Neural progenitor cell (in vitro differentiated cells): ENCODE measurements at regions not wholly inside any gene's neighbourhood (a gene's known extent, or its start where the extent isn't known, plus 50 kb on each side); places are given as distances from the start of the nearest gene placed in this dataset.

Experiments
- CTCF ChIP-seq: fragments of 200-600 bp; sonication (generic); IDR thresholded peaks from 2 replicates; pipeline ENCODE4 v1.5.1; 2017; ENCODE audit warnings: antibody characterized with exemption, mild to moderate bottlenecking
- EZH2 ChIP-seq: fragments of 200-600 bp; sonication (generic); IDR thresholded peaks from 2 replicates; pipeline ENCODE4 v1.6.1; 2017; ENCODE audit warnings: antibody characterized with exemption, mild to moderate bottlenecking, moderate library complexity
- EZH2phosphoT487 ChIP-seq: fragments of 200-600 bp; sonication (generic); IDR thresholded peaks from 2 replicates; pipeline ENCODE4 v1.6.1; 2017; ENCODE audit warnings: antibody characterized with exemption

GRCh38 chr5:141769671-141770070 is 87.6 kb upstream of the ARAP3 start:
- no peak for TF ChIP-seq CTCF
- no peak for TF ChIP-seq EZH2
- TF ChIP-seq EZH2phosphoT487 = no peak
